22Rv1 (cell line): ENCODE measurements at regions not wholly inside any gene's neighbourhood (a gene's known extent, or its start where the extent isn't known, plus 50 kb on each side); places are given as distances from the start of the nearest gene placed in this dataset.

Experiments
- ZFX ChIP-seq: fragments of 450-650 bp; IDR thresholded peaks from 2 replicates; pipeline ENCODE4 v1.6.1; 2017; ENCODE audit warnings: antibody characterized with exemption, borderline replicate concordance
- TF ChIP-seq, protein P1 (sequence below): fragments of 450-650 bp; IDR thresholded peaks from 2 replicates; pipeline ENCODE4 v1.5.1; 2017; ENCODE audit warnings: mild to moderate bottlenecking

DNA sequence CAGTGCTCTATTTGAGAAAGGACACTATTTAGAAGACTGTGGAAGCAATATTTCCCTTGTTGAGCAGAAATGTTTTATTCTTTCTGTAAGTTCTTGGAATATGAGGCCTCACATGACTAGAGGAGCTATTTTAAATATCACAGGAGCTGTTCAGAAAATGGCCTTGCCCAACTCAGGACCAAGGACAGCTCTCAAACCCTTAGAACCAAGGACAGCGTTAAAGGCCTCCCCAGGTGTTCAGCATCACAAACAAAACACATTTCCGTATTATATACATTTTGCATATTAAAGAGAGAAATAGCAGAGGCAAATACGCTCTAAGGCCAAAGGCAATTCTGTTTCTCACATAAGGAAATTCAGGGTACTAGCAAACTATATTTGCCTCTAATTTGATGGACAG is 631.4 kb downstream of the CDH26 start:
- TF ChIP-seq, protein P1, sequence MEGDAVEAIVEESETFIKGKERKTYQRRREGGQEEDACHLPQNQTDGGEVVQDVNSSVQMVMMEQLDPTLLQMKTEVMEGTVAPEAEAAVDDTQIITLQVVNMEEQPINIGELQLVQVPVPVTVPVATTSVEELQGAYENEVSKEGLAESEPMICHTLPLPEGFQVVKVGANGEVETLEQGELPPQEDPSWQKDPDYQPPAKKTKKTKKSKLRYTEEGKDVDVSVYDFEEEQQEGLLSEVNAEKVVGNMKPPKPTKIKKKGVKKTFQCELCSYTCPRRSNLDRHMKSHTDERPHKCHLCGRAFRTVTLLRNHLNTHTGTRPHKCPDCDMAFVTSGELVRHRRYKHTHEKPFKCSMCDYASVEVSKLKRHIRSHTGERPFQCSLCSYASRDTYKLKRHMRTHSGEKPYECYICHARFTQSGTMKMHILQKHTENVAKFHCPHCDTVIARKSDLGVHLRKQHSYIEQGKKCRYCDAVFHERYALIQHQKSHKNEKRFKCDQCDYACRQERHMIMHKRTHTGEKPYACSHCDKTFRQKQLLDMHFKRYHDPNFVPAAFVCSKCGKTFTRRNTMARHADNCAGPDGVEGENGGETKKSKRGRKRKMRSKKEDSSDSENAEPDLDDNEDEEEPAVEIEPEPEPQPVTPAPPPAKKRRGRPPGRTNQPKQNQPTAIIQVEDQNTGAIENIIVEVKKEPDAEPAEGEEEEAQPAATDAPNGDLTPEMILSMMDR: no peak
- no peak for TF ChIP-seq ZFX
